HG03378 (cell line): ENCODE measurements at regions not wholly inside any gene's neighbourhood (a gene's known extent, or its start where the extent isn't known, plus 50 kb on each side); places are given as distances from the start of the nearest gene placed in this dataset.

Source experiments
- ATAC-seq: cut with Tn5 transposase; IDR thresholded peaks from one replicate; pipeline ENCODE4 v1.9.1; 2021; ENCODE audit warnings: mild to moderate bottlenecking, moderate library complexity; ENCODE audit not compliant: unreplicated experiment

GRCh38 chr6:80482056-80482455, 375.6 kb downstream of the BCKDHB start:
- ATAC-seq, result no peak

GRCh38 chr6:80480421-80481157, 374.1 kb downstream of the BCKDHB start:
- ATAC-seq, result no peak

GRCh38 chr6:80478030-80478429, 371.6 kb downstream of the BCKDHB start:
- ATAC-seq, result no peak

- no peak for ATAC-seq
These were observed 371.1 kb downstream of the BCKDHB start for GRCh38 chr6:80477591-80477990.

GRCh38 chr6:80472271-80472670, 365.8 kb downstream of the BCKDHB start:
- no peak for ATAC-seq

- no peak for ATAC-seq
These were observed 363.5 kb downstream of the BCKDHB start for GRCh38 chr6:80469977-80470376.

- ATAC-seq, result no peak
These were observed 361.9 kb downstream of the BCKDHB start for GRCh38 chr6:80468398-80468797.

- ATAC-seq, result no peak
These were observed 360.9 kb downstream of the BCKDHB start for GRCh38 chr6:80467408-80467807.

- no peak for ATAC-seq
These were observed 360.5 kb downstream of the BCKDHB start for GRCh38 chr6:80466981-80467380.

GRCh38 chr6:80465513-80465912, 359.0 kb downstream of the BCKDHB start:
- no peak for ATAC-seq

- ATAC-seq, result no peak
These were observed 358.4 kb downstream of the BCKDHB start for GRCh38 chr6:80464901-80465300.

GRCh38 chr6:80463197-80463596, 356.7 kb downstream of the BCKDHB start:
- ATAC-seq, result no peak

GRCh38 chr6:80460257-80460865, 353.9 kb downstream of the BCKDHB start:
- ATAC-seq, result no peak

GRCh38 chr6:80457439-80457933, 351.0 kb downstream of the BCKDHB start:
- ATAC-seq, result no peak

- ATAC-seq, result no peak
These were observed 350.4 kb downstream of the BCKDHB start for GRCh38 chr6:80456724-80457438.

- no peak for ATAC-seq
These were observed 348.3 kb downstream of the BCKDHB start for GRCh38 chr6:80454661-80455365.

GRCh38 chr6:80454197-80454596, 347.7 kb downstream of the BCKDHB start:
- ATAC-seq, result peak; percentile 83

GRCh38 chr6:80449726-80450125, 343.3 kb downstream of the BCKDHB start:
- ATAC-seq, result no peak

- no peak for ATAC-seq
These were observed 340.1 kb downstream of the BCKDHB start for GRCh38 chr6:80446454-80447045.

GRCh38 chr6:80445751-80446150, 339.3 kb downstream of the BCKDHB start:
- no peak for ATAC-seq

GRCh38 chr6:80442366-80442765, 335.9 kb downstream of the BCKDHB start:
- ATAC-seq, result no peak
